Astrocyte (in vitro differentiated cells and primary cell): ENCODE measurements at regions not wholly inside any gene's neighbourhood (a gene's known extent, or its start where the extent isn't known, plus 50 kb on each side); places are given as distances from the start of the nearest gene placed in this dataset.

Experiments
- DNase-seq: peaks from one replicate; pipeline ENCODE4 v3.0.0-alpha.2; 2010; ENCODE audit warnings: low read depth
- FAIRE-seq: peaks from 2 replicates; lab custom pipeline; 2011; peaks lifted over from hg19 to GRCh38; lab: Jason Lieb, UNC
- H2AFZ ChIP-seq: 2 replicates; pipeline ENCODE4 v1.6.0; 2012; ENCODE audit warnings: low read depth, low read length, inconsistent platforms
- H3K27ac ChIP-seq: 2 replicates; pipeline ENCODE4 v1.5.1; 2011; ENCODE audit warnings: low read depth, low read length, inconsistent platforms
- H3K27me3 ChIP-seq: 2 replicates; pipeline ENCODE4 v1.6.0; 2011; ENCODE audit warnings: low read length, inconsistent platforms; ENCODE audit not compliant: insufficient read depth
- H3K36me3 ChIP-seq: 2 replicates; pipeline ENCODE4 v1.5.1; 2011; ENCODE audit warnings: low read length, inconsistent platforms; ENCODE audit not compliant: insufficient read depth
- H3K4me1 ChIP-seq: 2 replicates; pipeline ENCODE4 v1.5.1; 2011; ENCODE audit warnings: low read length, inconsistent platforms; ENCODE audit not compliant: insufficient read depth
- H3K4me2 ChIP-seq: 2 replicates; pipeline ENCODE4 v1.6.0; 2012; ENCODE audit warnings: low read length, inconsistent platforms
- H3K4me3 ChIP-seq: 2 replicates; pipeline ENCODE4 v1.5.1; 2011; ENCODE audit warnings: low read depth, mild to moderate bottlenecking, low read length, inconsistent platforms; ENCODE audit not compliant: insufficient read depth
- H3K79me2 ChIP-seq: 2 replicates; pipeline ENCODE4 v1.6.0; 2012; ENCODE audit warnings: mild to moderate bottlenecking, low read length, inconsistent platforms; ENCODE audit not compliant: insufficient read depth
- H3K9ac ChIP-seq: 2 replicates; pipeline ENCODE4 v1.6.0; 2012; ENCODE audit warnings: mild to moderate bottlenecking, low read length, inconsistent platforms
- H3K9me3 ChIP-seq: 2 replicates; pipeline ENCODE4 v1.5.1; 2012; ENCODE audit warnings: low read depth, mild to moderate bottlenecking, low read length, inconsistent platforms; ENCODE audit not compliant: insufficient read depth
- H4K20me1 ChIP-seq: 2 replicates; pipeline ENCODE4 v1.6.0; 2012; ENCODE audit warnings: low read length, inconsistent platforms; ENCODE audit not compliant: insufficient read depth
- H3K27ac Mint-ChIP-seq: one replicate; pipeline ENCODE4 v1.8.0; 2021; ENCODE audit warnings: mild to moderate bottlenecking, mixed read lengths; ENCODE audit not compliant: unreplicated experiment
- H3K27me3 Mint-ChIP-seq: one replicate; pipeline ENCODE4 v1.8.0; 2021; ENCODE audit warnings: low read depth, mixed read lengths; ENCODE audit not compliant: unreplicated experiment
- H3K36me3 Mint-ChIP-seq: one replicate; pipeline ENCODE4 v1.8.0; 2021; ENCODE audit warnings: low read depth, mixed read lengths; ENCODE audit not compliant: unreplicated experiment
- H3K4me1 Mint-ChIP-seq: one replicate; pipeline ENCODE4 v1.8.0; 2021; ENCODE audit warnings: low read depth, mixed read lengths; ENCODE audit not compliant: unreplicated experiment
- H3K4me3 Mint-ChIP-seq: one replicate; pipeline ENCODE4 v1.8.0; 2021; ENCODE audit warnings: mild to moderate bottlenecking, moderate library complexity, mixed read lengths; ENCODE audit not compliant: unreplicated experiment
- H3K9me3 Mint-ChIP-seq: one replicate; pipeline ENCODE4 v1.8.0; 2021; ENCODE audit warnings: mild to moderate bottlenecking, mixed read lengths; ENCODE audit not compliant: unreplicated experiment
- CTCF ChIP-seq: IDR thresholded peaks from 2 replicates; pipeline ENCODE4 v1.5.1; 2011; ENCODE audit warnings: low read depth, mild to moderate bottlenecking, inconsistent platforms, low read length, moderate library complexity; ENCODE audit not compliant: insufficient read depth
- EZH2 ChIP-seq: IDR thresholded peaks from 2 replicates; pipeline ENCODE4 v1.6.1; 2012; ENCODE audit warnings: mild to moderate bottlenecking, low read length, inconsistent platforms; ENCODE audit not compliant: insufficient read depth

- no peak overlapping the region for H2AFZ ChIP-seq
- H3K9me3 ChIP-seq: no peaks in the 10 kb centered on the region
- no peak overlapping the region for H3K27ac Mint-ChIP-seq
- no peak overlapping the region for H3K4me3 ChIP-seq
- H3K36me3 Mint-ChIP-seq: no peaks in the 10 kb centered on the region
- FAIRE-seq (no peak), DNase-seq (no peak)
- TF ChIP-seq CTCF: no peak
- no peak for TF ChIP-seq EZH2
- H4K20me1 ChIP-seq: no peaks in the 10 kb centered on the region
- H3K36me3 ChIP-seq: no peaks in the 10 kb centered on the region
- no peak overlapping the region for H3K4me3 Mint-ChIP-seq
- H3K27ac ChIP-seq: no peak overlapping the region
- no peaks in the 10 kb centered on the region for H3K4me1 Mint-ChIP-seq
- no peak overlapping the region for H3K9ac ChIP-seq
- H3K79me2 ChIP-seq: no peaks in the 10 kb centered on the region
- no peaks in the 10 kb centered on the region for H3K27me3 ChIP-seq
- H3K4me2 ChIP-seq: no peak overlapping the region
- no peaks in the 10 kb centered on the region for H3K27me3 Mint-ChIP-seq
- no peaks in the 10 kb centered on the region for H3K4me1 ChIP-seq
- no peaks in the 10 kb centered on the region for H3K9me3 Mint-ChIP-seq
Measured at GRCh38 chr1:106456832-106457231, 599.6 kb upstream of the PRMT6 start.

GRCh38 chr1:106457368-106457767, 599.1 kb upstream of the PRMT6 start:
- H3K4me1 ChIP-seq: no peaks in the 10 kb centered on the region
- Mint-ChIP-seq H3K27me3 (no peaks in the 10 kb centered on the region), H3K4me3 (no peak overlapping the region), H3K27ac (no peak overlapping the region), H3K4me1 (no peaks in the 10 kb centered on the region), H3K9me3 (no peaks in the 10 kb centered on the region), H3K36me3 (no peaks in the 10 kb centered on the region)
- FAIRE-seq (no peak), DNase-seq (no peak)
- H4K20me1 ChIP-seq: no peaks in the 10 kb centered on the region
- no peak for TF ChIP-seq CTCF
- no peak for TF ChIP-seq EZH2
- no peak overlapping the region for H3K4me2 ChIP-seq
- H3K9me3 ChIP-seq: no peaks in the 10 kb centered on the region
- H3K79me2 ChIP-seq: no peaks in the 10 kb centered on the region
- H3K36me3 ChIP-seq: no peaks in the 10 kb centered on the region
- H3K27me3 ChIP-seq: no peaks in the 10 kb centered on the region
- no peak overlapping the region for H3K27ac ChIP-seq
- no peak overlapping the region for H3K9ac ChIP-seq
- H3K4me3 ChIP-seq: no peak overlapping the region
- H2AFZ ChIP-seq: no peak overlapping the region

GRCh38 chr1:106458866-106459265, 597.6 kb upstream of the PRMT6 start:
- Histone ChIP-seq H4K20me1 (no peaks in the 10 kb centered on the region), H3K79me2 (no peaks in the 10 kb centered on the region), H3K4me1 (no peaks in the 10 kb centered on the region), H3K9ac (no peak overlapping the region), H3K36me3 (no peaks in the 10 kb centered on the region), H3K4me3 (no peak overlapping the region), H3K4me2 (no peak overlapping the region), H3K27me3 (no peaks in the 10 kb centered on the region), H2AFZ (no peak overlapping the region), H3K27ac (no peak overlapping the region), H3K9me3 (no peaks in the 10 kb centered on the region)
- TF ChIP-seq CTCF: no peak
- no peak for TF ChIP-seq EZH2
- FAIRE-seq: no peak
- Mint-ChIP-seq H3K4me1 (no peaks in the 10 kb centered on the region), H3K4me3 (no peak overlapping the region), H3K9me3 (no peaks in the 10 kb centered on the region), H3K36me3 (no peaks in the 10 kb centered on the region), H3K27me3 (no peaks in the 10 kb centered on the region), H3K27ac (no peak overlapping the region)
- DNase-seq: no peak
